DND-41 (cell line): ENCODE measurements at regions not wholly inside any gene's neighbourhood (a gene's known extent, or its start where the extent isn't known, plus 50 kb on each side); places are given as distances from the start of the nearest gene placed in this dataset.

Experiments used
- ATAC-seq: fragments of 200-7000 bp; cut with Tn5 transposase; 3 replicates; pipeline ENCODE4 v1.9.1; 2021; ENCODE audit warnings: low read depth; ENCODE audit not compliant: insufficient read depth
- DNase-seq: peaks from one replicate; pipeline ENCODE4 v3.0.0-alpha.2; 2020
- H2AFZ ChIP-seq: 2 replicates; pipeline ENCODE4 v1.6.0; 2012; ENCODE audit warnings: low read depth, low read length
- H3K27ac ChIP-seq: 2 replicates; pipeline ENCODE4 v1.5.1; 2012; ENCODE audit warnings: low read length, inconsistent platforms
- H3K27me3 ChIP-seq: fragments of 200-600 bp; sonication (generic); 2 replicates; pipeline ENCODE4 v1.6.0; 2012; ENCODE audit warnings: low read length, mild to moderate bottlenecking, inconsistent platforms; ENCODE audit not compliant: insufficient read depth, poor library complexity
- H3K36me3 ChIP-seq: 2 replicates; pipeline ENCODE4 v1.5.1; 2012; ENCODE audit warnings: low read length, inconsistent platforms; ENCODE audit not compliant: insufficient read depth
- H3K4me1 ChIP-seq: 2 replicates; pipeline ENCODE4 v1.5.1; 2012; ENCODE audit warnings: mild to moderate bottlenecking, low read length; ENCODE audit not compliant: insufficient read depth
- H3K4me2 ChIP-seq: 2 replicates; pipeline ENCODE4 v1.6.0; 2012; ENCODE audit warnings: mild to moderate bottlenecking, moderate library complexity, low read length, inconsistent platforms; ENCODE audit not compliant: insufficient read depth
- H3K4me3 ChIP-seq, 2 experiments: fragments of 200-600 bp in 1 of 2; shearing (Covaris generic) in 1 of 2; 2 replicates each; pipeline ENCODE4 v1.5.1; 2012 to 2016; ENCODE audit warnings: inconsistent platforms in 2 of 2, low read length in 2 of 2, mild to moderate bottlenecking in 2 of 2, low read depth in 1 of 2, moderate library complexity in 1 of 2
- H3K79me2 ChIP-seq: 2 replicates; pipeline ENCODE4 v1.6.0; 2012; ENCODE audit warnings: low read length, inconsistent platforms; ENCODE audit not compliant: insufficient read depth
- H3K9ac ChIP-seq: 2 replicates; pipeline ENCODE4 v1.6.0; 2012; ENCODE audit warnings: low read depth, mild to moderate bottlenecking, inconsistent platforms, low read length, moderate library complexity
- H3K9me3 ChIP-seq: 2 replicates; pipeline ENCODE4 v1.5.1; 2012; ENCODE audit warnings: low read length, moderate library complexity, mild to moderate bottlenecking, inconsistent platforms; ENCODE audit not compliant: insufficient read depth, severe bottlenecking
- H4K20me1 ChIP-seq: 2 replicates; pipeline ENCODE4 v1.6.0; 2012; ENCODE audit warnings: low read length; ENCODE audit not compliant: insufficient read depth
- EZH2 ChIP-seq: IDR thresholded peaks from 3 replicates; pipeline ENCODE4 v1.6.1; 2012; ENCODE audit warnings: borderline replicate concordance, low read depth, mild to moderate bottlenecking, moderate library complexity, low read length, inconsistent platforms; ENCODE audit not compliant: severe bottlenecking
- TF ChIP-seq, protein P1 (sequence below): IDR thresholded peaks from 2 replicates; pipeline ENCODE4 v1.5.1; 2012; ENCODE audit warnings: borderline replicate concordance, low read length, moderate library complexity, mild to moderate bottlenecking; ENCODE audit not compliant: poor library complexity, severe bottlenecking; ENCODE audit errors: extremely low read depth

DNA sequence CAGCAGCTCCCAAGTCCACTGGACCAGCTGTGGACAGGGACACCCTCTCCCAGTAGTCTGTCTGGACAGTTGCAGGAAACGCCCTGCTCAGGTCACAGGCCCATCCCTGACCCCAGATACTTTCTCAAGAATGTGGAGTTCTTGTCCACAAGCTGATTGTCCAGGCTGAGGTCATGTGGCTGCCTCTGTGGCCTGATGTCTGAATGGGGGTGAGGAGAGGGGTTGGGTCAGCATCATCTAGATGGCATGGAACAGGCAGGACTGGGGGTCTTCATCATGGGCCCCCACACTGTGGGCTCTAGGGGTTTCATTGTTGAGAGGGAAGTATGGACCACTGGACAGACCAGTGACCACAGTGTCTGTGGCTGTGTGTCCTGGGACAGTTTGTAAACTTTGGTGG is 1015.0 kb downstream of the TBC1D22A start:
- Histone ChIP-seq H3K9me3 (no peaks in the 10 kb centered on the region), H3K27ac (no peak overlapping the region), H3K36me3 (no peaks in the 10 kb centered on the region), H4K20me1 (no peaks in the 10 kb centered on the region), H3K79me2 (no peaks in the 10 kb centered on the region), H3K9ac (no peak overlapping the region), H3K27me3 (no peaks in the 10 kb centered on the region), H2AFZ (no peak overlapping the region), H3K4me3 (no peak overlapping the region), H3K4me2 (no peak overlapping the region), H3K4me1 (no peaks in the 10 kb centered on the region)
- ATAC-seq = no peak
- TF ChIP-seq, protein P1, sequence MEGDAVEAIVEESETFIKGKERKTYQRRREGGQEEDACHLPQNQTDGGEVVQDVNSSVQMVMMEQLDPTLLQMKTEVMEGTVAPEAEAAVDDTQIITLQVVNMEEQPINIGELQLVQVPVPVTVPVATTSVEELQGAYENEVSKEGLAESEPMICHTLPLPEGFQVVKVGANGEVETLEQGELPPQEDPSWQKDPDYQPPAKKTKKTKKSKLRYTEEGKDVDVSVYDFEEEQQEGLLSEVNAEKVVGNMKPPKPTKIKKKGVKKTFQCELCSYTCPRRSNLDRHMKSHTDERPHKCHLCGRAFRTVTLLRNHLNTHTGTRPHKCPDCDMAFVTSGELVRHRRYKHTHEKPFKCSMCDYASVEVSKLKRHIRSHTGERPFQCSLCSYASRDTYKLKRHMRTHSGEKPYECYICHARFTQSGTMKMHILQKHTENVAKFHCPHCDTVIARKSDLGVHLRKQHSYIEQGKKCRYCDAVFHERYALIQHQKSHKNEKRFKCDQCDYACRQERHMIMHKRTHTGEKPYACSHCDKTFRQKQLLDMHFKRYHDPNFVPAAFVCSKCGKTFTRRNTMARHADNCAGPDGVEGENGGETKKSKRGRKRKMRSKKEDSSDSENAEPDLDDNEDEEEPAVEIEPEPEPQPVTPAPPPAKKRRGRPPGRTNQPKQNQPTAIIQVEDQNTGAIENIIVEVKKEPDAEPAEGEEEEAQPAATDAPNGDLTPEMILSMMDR = no peak
- TF ChIP-seq EZH2 = no peak
- DNase-seq = no peak

DNA sequence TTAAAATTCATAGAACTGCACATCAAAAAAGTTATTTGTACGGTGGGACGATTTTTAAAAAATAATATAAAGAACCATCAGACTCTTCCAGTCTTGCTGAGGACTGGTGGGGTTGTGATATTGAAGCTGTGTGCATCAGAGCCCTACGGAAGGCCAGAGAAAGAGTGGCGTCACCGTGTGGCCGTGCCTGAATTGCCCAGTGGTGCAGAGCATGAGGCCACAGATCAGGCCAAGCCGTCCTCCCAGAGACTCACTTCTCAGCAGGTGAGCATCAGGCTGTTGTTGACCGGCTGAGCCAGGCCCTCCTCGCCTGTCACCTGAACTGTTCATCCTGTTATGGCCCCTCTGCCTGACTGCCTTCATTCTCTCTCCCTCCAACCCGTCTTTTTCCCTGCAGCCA is 1013.9 kb downstream of the TBC1D22A start:
- no peak for ATAC-seq
- no peak overlapping the region for H3K4me2 ChIP-seq
- no peak for DNase-seq
- H3K4me3 ChIP-seq = no peak overlapping the region
- H3K27ac ChIP-seq = no peak overlapping the region
- no peaks in the 10 kb centered on the region for H3K27me3 ChIP-seq
- H3K9me3 ChIP-seq = no peaks in the 10 kb centered on the region
- H2AFZ ChIP-seq = no peak overlapping the region
- no peak overlapping the region for H3K9ac ChIP-seq
- no peaks in the 10 kb centered on the region for H3K36me3 ChIP-seq
- no peaks in the 10 kb centered on the region for H3K79me2 ChIP-seq
- H4K20me1 ChIP-seq = no peaks in the 10 kb centered on the region
- no peaks in the 10 kb centered on the region for H3K4me1 ChIP-seq
- TF ChIP-seq EZH2 = no peak
- TF ChIP-seq, protein P1 = no peak

DNA sequence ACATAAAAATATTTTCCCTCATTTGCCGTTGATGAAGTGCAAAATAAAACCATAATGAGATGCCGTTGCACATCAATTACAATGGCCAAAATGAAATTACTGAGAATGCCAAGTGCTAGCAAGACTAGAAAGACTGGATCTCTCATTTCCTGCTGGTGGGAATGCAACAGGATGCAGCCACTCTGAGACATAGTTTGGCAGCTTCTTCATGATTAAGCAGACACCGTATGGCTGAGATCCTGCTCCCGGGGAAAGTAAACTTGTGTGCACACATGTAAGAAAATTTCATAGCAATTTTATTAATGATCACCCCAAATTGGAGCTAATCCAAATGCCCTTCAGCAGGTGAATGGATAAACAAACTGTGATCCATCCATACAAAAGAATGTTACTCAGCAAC is 1013.2 kb downstream of the TBC1D22A start:
- H3K4me3 ChIP-seq = no peak overlapping the region
- no peak overlapping the region for H3K4me2 ChIP-seq
- no peaks in the 10 kb centered on the region for H3K9me3 ChIP-seq
- no peaks in the 10 kb centered on the region for H3K27me3 ChIP-seq
- no peaks in the 10 kb centered on the region for H4K20me1 ChIP-seq
- H3K9ac ChIP-seq = no peak overlapping the region
- no peak overlapping the region for H2AFZ ChIP-seq
- no peaks in the 10 kb centered on the region for H3K4me1 ChIP-seq
- ATAC-seq (no peak), DNase-seq (no peak)
- no peaks in the 10 kb centered on the region for H3K36me3 ChIP-seq
- no peaks in the 10 kb centered on the region for H3K79me2 ChIP-seq
- H3K27ac ChIP-seq = no peak overlapping the region
- TF ChIP-seq, protein P1 = no peak
- no peak for TF ChIP-seq EZH2

DNA sequence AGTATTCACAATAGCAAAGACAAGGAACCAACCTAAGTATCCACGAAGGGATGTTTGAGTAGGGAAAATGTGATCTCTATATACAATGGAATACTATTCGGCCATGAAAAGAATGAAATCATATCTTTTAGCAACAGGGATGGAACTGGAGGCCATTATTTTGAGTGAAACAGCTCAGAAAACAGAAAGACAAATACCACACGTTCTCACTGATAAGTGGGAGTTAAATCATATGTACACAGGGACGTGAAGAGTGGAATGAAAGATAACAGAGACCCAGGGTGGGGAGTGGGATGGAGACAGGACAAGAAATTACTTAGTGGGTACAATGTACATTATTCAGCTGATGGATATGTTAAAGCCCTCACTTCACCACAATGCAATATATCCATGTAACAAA is 1012.7 kb downstream of the TBC1D22A start:
- Histone ChIP-seq H3K27me3 (no peaks in the 10 kb centered on the region), H4K20me1 (no peaks in the 10 kb centered on the region), H3K36me3 (no peaks in the 10 kb centered on the region), H3K9ac (no peak overlapping the region), H3K79me2 (no peaks in the 10 kb centered on the region), H3K4me1 (no peaks in the 10 kb centered on the region), H3K27ac (no peak overlapping the region), H3K9me3 (no peaks in the 10 kb centered on the region), H3K4me2 (no peak overlapping the region), H2AFZ (no peak overlapping the region), H3K4me3 (no peak overlapping the region)
- ATAC-seq (no peak), DNase-seq (no peak)
- TF ChIP-seq, protein P1 = no peak
- no peak for TF ChIP-seq EZH2
